GM21526 (cell line): ENCODE measurements at regions not wholly inside any gene's neighbourhood (a gene's known extent, or its start where the extent isn't known, plus 50 kb on each side); places are given as distances from the start of the nearest gene placed in this dataset.

Experiments
- ATAC-seq: cut with Tn5 transposase; IDR thresholded peaks from one replicate; pipeline ENCODE4 v1.9.1; 2021; ENCODE audit warnings: moderate library complexity; ENCODE audit not compliant: unreplicated experiment, low FRiP score

- ATAC-seq: no peak
Measured at GRCh38 chr12:126112141-126112540, 1046.9 kb downstream of the AACS start.

DNA sequence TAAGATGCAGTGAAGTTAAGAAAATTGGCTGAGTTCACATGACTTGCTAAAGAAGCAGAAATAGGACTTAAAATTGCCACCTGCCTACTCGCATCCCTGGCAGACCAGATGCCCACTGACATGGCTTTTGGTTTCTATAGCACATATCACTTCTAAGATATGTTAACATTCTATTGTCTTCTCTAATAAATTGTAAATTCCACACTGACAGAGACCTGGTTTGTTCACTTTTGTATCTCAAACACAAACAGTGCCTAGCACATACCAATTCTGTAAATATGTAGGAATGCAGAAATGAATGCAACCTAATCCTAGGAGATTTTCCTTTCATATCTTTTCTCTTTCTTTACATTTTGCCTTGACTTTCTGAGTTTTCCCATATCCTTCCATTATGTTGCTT is 1047.6 kb downstream of the AACS start:
- ATAC-seq: no peak

- no peak for ATAC-seq
Measured at GRCh38 chr12:126114441-126114840, 1049.2 kb downstream of the AACS start.

- ATAC-seq: no peak
Measured at GRCh38 chr12:126117502-126117901, 1052.3 kb downstream of the AACS start.

GRCh38 chr12:126139355-126139754 is 1074.1 kb downstream of the AACS start:
- ATAC-seq: no peak

DNA sequence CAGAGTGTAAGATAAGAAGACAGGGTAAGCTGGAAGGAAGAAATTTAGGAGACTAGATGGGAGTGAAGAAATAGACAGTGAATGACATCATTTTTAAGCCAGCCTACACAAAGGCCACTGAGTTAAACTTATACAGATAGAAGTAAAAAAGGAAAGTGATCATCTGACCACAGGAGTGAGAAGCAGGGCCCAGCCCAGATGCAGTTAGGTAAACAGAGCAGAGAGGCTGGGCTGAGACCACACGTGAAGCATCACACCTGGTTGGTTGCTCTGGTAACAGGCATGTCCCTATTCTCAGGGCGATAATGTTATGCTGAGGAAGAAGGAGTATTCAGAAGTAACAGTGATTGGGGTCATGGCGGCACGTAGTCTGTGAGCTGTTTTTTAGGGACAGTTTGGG is 1079.4 kb downstream of the AACS start:
- no peak for ATAC-seq

- ATAC-seq: no peak
Measured at GRCh38 chr12:126147321-126147720, 1082.1 kb downstream of the AACS start.

DNA sequence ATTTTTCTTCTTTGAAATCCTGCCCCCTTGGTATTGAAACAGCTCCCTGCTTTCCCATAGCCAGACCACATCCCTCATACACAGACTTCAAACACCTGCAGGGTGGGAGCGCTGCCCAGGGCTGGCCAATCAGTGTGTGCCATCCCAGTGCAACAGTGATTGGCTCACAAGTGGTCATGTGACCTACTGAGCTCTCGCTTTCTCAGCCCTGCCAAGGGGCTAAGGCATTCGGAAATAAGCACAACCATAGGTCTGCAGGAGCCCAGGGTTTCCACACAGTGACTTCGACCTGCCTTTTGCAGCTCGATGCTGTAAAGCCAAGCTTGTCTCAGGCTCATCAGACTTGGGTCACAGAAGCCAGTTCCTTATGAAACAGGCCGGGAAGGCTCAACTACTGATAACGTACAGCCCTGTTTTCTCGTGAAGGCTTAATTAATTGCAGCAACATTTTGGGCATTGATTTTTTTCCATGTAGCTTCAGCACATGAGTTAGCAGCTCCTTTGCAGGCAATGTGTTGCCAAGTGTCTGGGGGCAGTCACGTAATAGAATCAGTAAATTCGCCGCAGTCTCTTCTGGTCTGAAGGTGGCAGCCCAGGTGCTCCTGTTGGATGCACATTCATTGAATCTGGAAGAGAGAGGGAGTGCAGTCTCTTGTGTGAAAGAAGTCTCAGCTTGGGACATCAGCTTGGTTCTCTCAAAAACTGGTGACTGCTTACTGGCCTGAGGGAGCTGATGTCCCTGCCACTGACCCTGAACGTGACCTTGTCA is 1091.8 kb downstream of the AACS start:
- ATAC-seq: no peak

DNA sequence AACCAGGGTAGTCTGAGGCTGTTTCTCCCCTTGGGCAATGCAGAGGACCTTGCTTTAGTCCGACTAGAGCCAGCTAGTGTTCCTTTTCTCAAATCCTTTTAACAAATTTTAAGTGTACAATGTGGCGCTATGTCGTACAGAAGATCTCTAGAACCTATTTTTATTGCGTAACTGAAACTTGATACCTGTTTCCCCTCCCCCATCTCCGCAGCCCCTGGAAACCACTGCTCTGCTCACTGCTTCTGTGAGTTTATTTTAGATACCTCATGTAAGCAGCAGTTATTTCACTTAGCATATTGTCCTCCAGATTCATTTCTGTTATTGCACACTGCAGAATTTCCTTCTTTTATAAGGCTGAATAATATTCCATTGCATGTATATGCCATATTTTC is 1092.3 kb downstream of the AACS start:
- no peak for ATAC-seq

DNA sequence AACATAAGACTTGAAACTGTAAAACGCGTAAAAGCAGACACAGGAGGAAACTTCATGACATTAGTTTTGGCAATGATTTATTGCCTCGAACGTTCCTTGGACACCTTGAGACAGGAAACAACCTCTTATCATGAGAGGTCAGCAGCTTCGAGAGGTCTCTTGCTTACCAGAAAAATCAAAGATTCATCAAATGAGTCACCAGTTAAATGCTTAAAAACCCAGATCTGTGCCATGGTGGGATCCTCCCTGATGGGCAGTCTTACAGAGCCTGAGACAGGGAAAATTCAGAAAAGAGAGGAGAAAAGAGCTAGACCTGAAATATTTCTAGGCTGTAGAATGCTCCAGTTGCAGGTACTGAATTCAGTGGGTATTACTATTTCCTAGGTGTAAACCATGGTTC is 1093.9 kb downstream of the AACS start:
- ATAC-seq: no peak

DNA sequence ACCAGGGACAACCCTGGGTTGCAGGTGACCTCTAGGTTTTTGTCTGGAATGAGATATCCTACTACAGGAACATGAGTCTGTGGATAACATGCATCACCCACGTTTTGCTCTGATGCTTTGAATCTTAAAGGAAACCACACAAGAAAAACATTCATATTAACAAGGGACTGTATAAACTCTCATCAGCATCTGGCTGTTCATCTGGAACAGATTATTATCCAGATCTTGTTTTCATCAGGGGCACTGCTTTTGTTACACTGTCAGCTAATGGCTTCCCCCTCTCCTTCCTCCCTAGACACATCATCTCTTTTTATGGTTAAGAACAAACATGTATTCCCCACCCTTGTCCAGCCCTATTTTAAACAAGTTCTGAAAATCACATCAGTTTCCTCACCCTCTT is 1095.7 kb downstream of the AACS start:
- no peak for ATAC-seq

DNA sequence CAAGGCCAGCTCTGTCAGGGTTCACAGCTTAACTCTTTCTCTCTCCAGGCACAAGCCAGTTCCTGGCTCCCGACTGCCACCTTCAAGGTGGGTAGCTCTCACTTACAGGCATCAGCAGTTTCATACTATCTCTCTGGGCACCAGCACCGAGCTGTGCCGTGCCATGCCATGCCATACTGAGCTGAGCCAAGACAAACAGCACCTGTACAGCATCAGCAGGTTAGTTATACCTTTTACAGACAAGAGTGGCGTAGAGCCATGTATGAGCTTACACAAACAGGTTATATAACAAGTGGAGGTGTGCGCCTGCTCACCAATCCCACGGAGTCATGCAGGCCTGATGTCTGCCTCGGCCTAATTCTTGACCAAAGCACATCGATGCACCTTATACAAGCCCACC is 1098.7 kb downstream of the AACS start:
- no peak for ATAC-seq

- no peak for ATAC-seq
Measured at GRCh38 chr12:126171937-126172559, 1106.8 kb downstream of the AACS start.

DNA sequence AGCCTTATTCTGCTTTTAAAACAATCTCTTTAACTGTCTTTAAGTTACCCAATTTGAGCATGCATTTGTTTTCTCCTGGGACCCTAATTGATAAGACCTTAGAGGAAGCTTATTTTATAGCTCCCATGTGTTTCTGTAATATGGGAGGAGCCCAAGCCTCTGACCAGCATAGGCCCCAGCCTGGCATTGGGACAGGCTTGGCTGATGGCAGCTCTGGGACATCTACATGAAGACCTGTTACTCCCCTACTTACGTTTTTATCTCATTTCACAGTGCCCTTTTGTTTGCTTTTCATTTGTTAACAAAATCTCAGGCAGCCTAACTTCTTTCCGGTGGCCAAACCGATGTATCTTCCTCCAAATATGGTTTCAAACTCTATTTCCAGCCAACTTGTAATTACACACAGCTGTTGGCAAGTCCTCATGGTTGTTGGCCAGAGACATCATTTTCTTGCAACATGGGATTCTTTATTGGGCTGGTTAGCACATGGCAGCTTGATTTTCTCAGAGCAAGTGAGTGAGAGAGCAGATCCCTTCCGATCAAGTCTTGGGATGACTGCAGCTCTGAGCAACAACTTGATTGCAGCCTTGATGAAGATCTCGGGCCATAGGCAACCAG is 1117.5 kb downstream of the AACS start:
- no peak for ATAC-seq

DNA sequence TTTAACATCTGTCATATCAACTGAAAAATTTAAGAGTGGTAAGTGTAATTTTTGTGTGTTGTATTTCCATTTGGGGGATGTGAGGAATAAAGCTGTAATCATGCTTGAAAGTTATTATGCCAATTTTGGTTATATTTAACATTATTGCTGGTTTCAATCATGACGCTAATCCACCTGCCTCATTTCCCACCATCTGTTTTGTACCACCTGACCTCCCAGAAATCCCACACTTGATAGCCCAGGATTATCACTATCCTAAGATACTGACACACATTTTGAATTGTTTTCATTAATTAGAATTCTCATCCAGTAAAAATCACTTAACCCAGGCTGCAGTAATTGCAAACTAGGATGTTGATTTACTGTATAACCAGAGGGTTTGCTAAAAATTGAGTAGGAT is 1119.8 kb downstream of the AACS start:
- ATAC-seq: no peak

- ATAC-seq: no peak
Measured at GRCh38 chr12:126189856-126190255, 1124.6 kb downstream of the AACS start.

- ATAC-seq: no peak
Measured at GRCh38 chr12:126191031-126191891, 1126.0 kb downstream of the AACS start.

DNA sequence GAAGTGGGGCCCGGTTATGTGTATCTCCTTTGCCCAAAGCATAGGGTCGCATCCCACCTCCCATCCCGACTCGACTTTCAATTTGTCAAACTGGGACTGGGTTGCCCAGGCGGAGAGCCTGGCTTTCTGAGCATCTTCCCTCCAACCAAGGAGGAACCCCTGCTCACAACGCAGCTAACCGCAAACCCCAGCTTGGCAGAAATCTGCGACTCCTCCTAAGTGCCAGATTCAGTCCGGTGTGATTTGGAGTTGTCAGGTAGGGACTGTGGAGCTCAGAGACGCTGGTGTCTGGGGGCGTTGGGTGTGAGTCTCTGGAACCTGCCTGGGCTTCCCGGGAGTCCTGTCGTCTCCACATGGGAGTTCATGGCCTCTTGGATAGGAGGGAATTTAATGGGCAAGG is 1126.7 kb downstream of the AACS start:
- ATAC-seq: no peak

- no peak for ATAC-seq
Measured at GRCh38 chr12:126193190-126193589, 1128.0 kb downstream of the AACS start.

DNA sequence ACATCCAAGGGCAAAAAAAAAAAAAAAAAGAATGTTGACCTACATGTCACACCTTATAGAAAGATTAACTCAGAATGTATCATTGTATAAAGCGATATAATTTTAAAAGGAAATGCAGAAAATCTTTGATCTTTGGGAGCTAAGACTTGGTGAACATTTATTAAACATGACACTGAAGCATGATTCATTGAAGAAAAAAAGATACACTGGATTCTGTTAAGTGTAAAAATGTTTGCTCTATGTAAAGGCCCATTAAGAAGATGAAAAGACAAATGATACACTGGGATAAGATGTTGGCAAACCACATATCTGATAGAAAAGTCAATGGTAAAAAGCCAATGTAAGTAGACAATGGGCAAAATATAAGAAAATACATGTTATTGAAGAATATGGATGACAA is 1131.0 kb downstream of the AACS start:
- ATAC-seq: no peak

DNA sequence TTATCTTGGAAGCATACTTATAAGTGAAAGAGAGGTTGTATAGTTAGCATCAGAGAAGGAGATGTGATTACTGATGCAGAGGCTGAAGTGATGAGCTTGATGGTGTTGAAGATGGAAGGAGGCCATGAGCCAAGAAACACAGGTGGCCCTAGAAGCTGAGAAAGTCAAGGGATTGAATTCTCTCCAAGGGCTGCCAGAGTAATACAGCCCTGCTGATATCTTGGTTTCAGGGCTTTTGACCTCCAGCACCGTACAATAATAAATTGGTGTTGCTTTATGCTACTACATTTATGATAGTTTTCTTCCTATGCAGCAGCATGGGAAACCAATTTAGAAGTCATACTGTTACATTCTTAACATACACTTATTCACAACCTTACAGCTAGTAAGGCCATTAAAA is 1133.3 kb downstream of the AACS start:
- ATAC-seq: no peak
